Endodermal cell (in vitro differentiated cells): ENCODE measurements at regions not wholly inside any gene's neighbourhood (a gene's known extent, or its start where the extent isn't known, plus 50 kb on each side); places are given as distances from the start of the nearest gene placed in this dataset. TPM values are rescaled to one million over a fixed set of nuclear protein-coding genes. Genes with fewer than 3 reads are reported as not detected.

Experiments used
- DNase-seq: peaks from one replicate; pipeline ENCODE4 v3.0.0-alpha.2; 2017
- H3K27ac ChIP-seq: 2 replicates; pipeline ENCODE4 v1.5.1; 2013; ENCODE audit warnings: mild to moderate bottlenecking, low read depth, low read length, moderate library complexity
- H3K27me3 ChIP-seq: 2 replicates; pipeline ENCODE4 v1.6.1; 2013; ENCODE audit warnings: mild to moderate bottlenecking, low read length, moderate library complexity; ENCODE audit not compliant: insufficient read depth, control insufficient read depth, poor library complexity, severe bottlenecking
- H3K36me3 ChIP-seq: 2 replicates; pipeline ENCODE4 v1.7.0; 2013; ENCODE audit warnings: mild to moderate bottlenecking, low read length, moderate library complexity; ENCODE audit not compliant: control insufficient read depth, insufficient read depth
- H3K4me1 ChIP-seq: one replicate; pipeline ENCODE4 v1.7.0; 2013; ENCODE audit warnings: low read length; ENCODE audit not compliant: control insufficient read depth, insufficient read depth
- H3K4me3 ChIP-seq: 2 replicates; pipeline ENCODE4 v1.5.1; 2013; ENCODE audit warnings: mild to moderate bottlenecking, low read length, moderate library complexity
- H3K9ac ChIP-seq: 2 replicates; pipeline ENCODE4 v1.6.1; 2013; ENCODE audit warnings: mild to moderate bottlenecking, low read length, moderate library complexity; ENCODE audit not compliant: poor library complexity, severe bottlenecking; ENCODE audit errors: extremely low read depth
- H3K9me3 ChIP-seq: 2 replicates; pipeline ENCODE4 v1.6.1; 2013; ENCODE audit warnings: mild to moderate bottlenecking, low read length, moderate library complexity; ENCODE audit not compliant: control insufficient read depth
- H3K27ac Mint-ChIP-seq: 2 replicates; pipeline ENCODE4 v1.8.0; 2020; ENCODE audit warnings: mixed read lengths
- H3K27me3 Mint-ChIP-seq: 2 replicates; pipeline ENCODE4 v1.8.0; 2021; ENCODE audit warnings: mild to moderate bottlenecking, mixed read lengths; ENCODE audit not compliant: insufficient read depth
- H3K36me3 Mint-ChIP-seq: 2 replicates; pipeline ENCODE4 v1.8.0; 2020; ENCODE audit warnings: low read depth, mixed read lengths
- H3K4me1 Mint-ChIP-seq: 2 replicates; pipeline ENCODE4 v1.8.0; 2020; ENCODE audit warnings: mixed read lengths
- H3K4me3 Mint-ChIP-seq: 2 replicates; pipeline ENCODE4 v1.8.0; 2020; ENCODE audit warnings: mild to moderate bottlenecking, moderate library complexity, mixed read lengths
- H3K9me3 Mint-ChIP-seq: 2 replicates; pipeline ENCODE4 v1.8.0; 2020; ENCODE audit warnings: mild to moderate bottlenecking, mixed read lengths
- CTCF ChIP-seq: fragments of 200-600 bp; sonication (generic); conservative IDR thresholded peaks from 2 replicates; pipeline ENCODE4 v1.5.0; 2021; ENCODE audit warnings: antibody characterized with exemption, mild to moderate bottlenecking
- WGBS, 2 experiments: methylation state at CpG; one replicate each; pipeline versions ENCODE4 v1.1.5 to v1.1.7; 2013; ENCODE audit warnings: missing lambda C conversion rate in 2 of 2, mixed read lengths in 1 of 2; ENCODE audit not compliant: insufficient coverage in 1 of 2, insufficient read length in 1 of 2; 5-methylcytosine and 5-hydroxymethylcytosine counted together
- microRNA-seq: library from miRNA; unstranded; fragments of <30 nt; microRNA quantifications from one replicate; pipeline ENCODE4 v1.2.0, GENCODE V29; 2020; ENCODE audit warnings: borderline microRNAs expressed

- H3K27ac ChIP-seq, result no peak overlapping the region
- no peak overlapping the region for H3K4me3 ChIP-seq
- Mint-ChIP-seq H3K4me3 (no peak overlapping the region), H3K27me3 (peaks cover 42% of the 10 kb centered on the region), H3K9me3 (no peaks in the 10 kb centered on the region), H3K36me3 (no peaks in the 10 kb centered on the region), H3K4me1 (peaks cover 12% of the 10 kb centered on the region), H3K27ac (no peak overlapping the region)
- no peaks in the 10 kb centered on the region for H3K9me3 ChIP-seq
- no peaks in the 10 kb centered on the region for H3K4me1 ChIP-seq
- no peak for TF ChIP-seq CTCF
- no peaks in the 10 kb centered on the region for H3K36me3 ChIP-seq
- H3K27me3 ChIP-seq, result no peaks in the 10 kb centered on the region
- WGBS, 2 experiments, result 89% methylated on average over 2 of the region's 2 CpGs; no CpG with 5 or more reads in 1 of the 2 experiments
- DNase-seq, result no peak
- no peak overlapping the region for H3K9ac ChIP-seq
These were observed 60.1 kb upstream of the SKOR2 start for GRCh38 chr18:47311585-47311984.

Small RNA genes lying in the stretch of these regions (microRNA-seq; reads per million reads assigned to microRNA genes)
- gene MIR4527, result not detected
